Spinal cord (tissue), 9 donors: ENCODE measurements at regions not wholly inside any gene's neighbourhood (a gene's known extent, or its start where the extent isn't known, plus 50 kb on each side); places are given as distances from the start of the nearest gene placed in this dataset.
A peak's percentile ranks its signal among the peaks of the same experiment; 100 is the strongest.
"Not testable (repeated sequence)": the region's sequence is repeated elsewhere in the genome, so short reads cannot be mapped to it uniquely, and the experiment has no call there.

Experiments
- DNase-seq, 6 donors: peaks; one replicate each; pipeline versions ENCODE4 v3.0.0 to v3.0.0-alpha.2; 2013 to 2015; ENCODE audit warnings: low spot score in 6 of 6, low read depth in 4 of 6
- H3K27ac ChIP-seq: one replicate; pipeline ENCODE4 v1.5.1; 2013; ENCODE audit warnings: low read depth, low read length, control low read depth
- H3K27me3 ChIP-seq: one replicate; pipeline ENCODE4 v1.6.1; 2013; ENCODE audit warnings: low read length; ENCODE audit not compliant: control insufficient read depth, insufficient read depth
- H3K36me3 ChIP-seq: one replicate; pipeline ENCODE4 v1.6.1; 2013; ENCODE audit warnings: low read length; ENCODE audit not compliant: control insufficient read depth, insufficient read depth
- H3K4me1 ChIP-seq: one replicate; pipeline ENCODE4 v1.6.1; 2013; ENCODE audit warnings: low read length; ENCODE audit not compliant: control insufficient read depth, insufficient read depth
- H3K4me3 ChIP-seq: one replicate; pipeline ENCODE4 v1.5.1; 2013; ENCODE audit warnings: low read depth, low read length, control low read depth
- H3K9me3 ChIP-seq: one replicate; pipeline ENCODE4 v1.6.1; 2013; ENCODE audit warnings: low read length; ENCODE audit not compliant: control insufficient read depth, insufficient read depth
- WGBS: methylation state at CpG from one replicate; pipeline ENCODE4 v1.1.5; 2013; ENCODE audit warnings: missing lambda C conversion rate; ENCODE audit not compliant: insufficient coverage; 5-methylcytosine and 5-hydroxymethylcytosine counted together
- donor health status: healthy.

- H3K36me3 ChIP-seq, result peaks cover 5% of the 10 kb centered on the region
- no peak overlapping the region for H3K4me3 ChIP-seq
- no peaks in the 10 kb centered on the region for H3K27me3 ChIP-seq
- H3K9me3 ChIP-seq, result no peaks in the 10 kb centered on the region
- no peaks in the 10 kb centered on the region for H3K4me1 ChIP-seq
- no peak overlapping the region for H3K27ac ChIP-seq
- WGBS, result 69% methylated on average over 4 of the region's 5 CpGs
- DNase-seq, result no peak
Measured at GRCh38 chr1:217048104-217048707, 325.0 kb upstream of the ESRRG start.

DNA sequence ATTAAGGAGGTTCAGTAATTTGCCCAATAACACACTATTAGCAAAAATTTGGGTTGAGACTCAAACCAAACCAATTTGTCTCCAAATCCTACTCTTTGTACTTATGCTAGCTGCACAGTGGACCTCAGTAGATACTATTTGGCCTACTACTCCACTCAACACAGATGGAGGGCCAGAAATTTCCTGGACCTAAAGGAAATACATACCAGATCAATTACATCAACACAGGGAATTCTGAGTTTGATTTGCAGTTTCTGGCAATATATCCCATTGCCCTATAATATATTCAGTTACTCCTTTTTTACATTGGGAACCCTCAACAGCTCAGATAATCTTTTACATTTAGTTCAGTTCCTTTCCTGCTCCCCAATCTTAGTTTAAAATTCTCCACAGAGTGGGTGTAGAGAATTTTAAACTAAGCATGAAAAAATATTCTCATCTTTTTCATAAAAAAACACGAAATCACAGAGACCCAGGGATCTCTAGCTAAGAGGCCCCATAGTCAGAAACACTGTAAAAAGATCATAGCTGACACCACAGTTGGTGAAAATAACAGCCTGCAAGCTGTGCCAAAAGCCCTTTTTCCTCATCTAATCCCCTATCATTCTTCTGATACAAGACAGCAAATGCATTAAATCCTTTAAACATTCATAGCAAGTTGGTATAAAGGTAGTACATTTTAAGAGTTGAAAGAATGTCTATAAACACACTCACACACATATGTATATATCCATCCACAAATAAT lies 317.7 kb upstream of the ESRRG start:
- Histone ChIP-seq H3K27me3 (no peaks in the 10 kb centered on the region), H3K9me3 (no peaks in the 10 kb centered on the region), H3K27ac (no peak overlapping the region), H3K4me1 (no peaks in the 10 kb centered on the region), H3K36me3 (no peaks in the 10 kb centered on the region), H3K4me3 (no peak overlapping the region)
- 67% methylated on average over 1 of the region's 1 CpG for WGBS
- DNase-seq, result peak in 2 of 6 donors; percentile 16 to 66

GRCh38 chr1:217039926-217040325 lies 316.7 kb upstream of the ESRRG start:
- Histone ChIP-seq H3K27me3 (no peaks in the 10 kb centered on the region), H3K4me1 (no peaks in the 10 kb centered on the region), H3K4me3 (no peak overlapping the region), H3K36me3 (no peaks in the 10 kb centered on the region), H3K9me3 (no peaks in the 10 kb centered on the region), H3K27ac (no peak overlapping the region)
- 80% methylated on average over 1 of the region's 2 CpGs for WGBS
- no peak for DNase-seq

DNA sequence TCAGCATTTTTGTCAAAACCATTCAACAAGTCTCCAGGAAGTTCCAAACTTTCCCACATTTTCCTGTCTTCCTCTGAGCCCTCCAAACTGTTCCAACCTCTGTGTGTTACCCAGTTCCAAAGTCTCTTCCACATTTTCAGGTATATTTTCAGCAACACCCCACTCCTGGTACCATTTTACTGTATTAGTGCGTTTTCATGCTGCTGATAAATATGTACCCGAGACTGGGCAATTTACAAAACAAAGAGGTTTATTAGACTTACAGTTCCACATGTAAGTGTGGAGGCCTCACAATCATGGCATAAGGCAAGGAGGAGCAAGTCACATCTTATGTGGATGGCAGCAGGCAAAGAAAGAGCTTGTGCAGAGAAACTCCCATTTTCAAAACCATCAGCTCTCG lies 315.9 kb upstream of the ESRRG start:
- not testable (repeated sequence) for DNase-seq, H3K9me3 ChIP-seq, H3K4me1 ChIP-seq, H3K36me3 ChIP-seq, H3K4me3 ChIP-seq, H3K27ac ChIP-seq, H3K27me3 ChIP-seq
- 100% methylated on average over 1 of the region's 3 CpGs for WGBS

- Histone ChIP-seq H3K4me1 (no peaks in the 10 kb centered on the region), H3K9me3 (no peaks in the 10 kb centered on the region), H3K27ac (no peak overlapping the region), H3K4me3 (no peak overlapping the region), H3K36me3 (no peaks in the 10 kb centered on the region), H3K27me3 (no peaks in the 10 kb centered on the region)
- WGBS, result 87% methylated on average over 3 of the region's 3 CpGs
- no peak for DNase-seq
Measured at GRCh38 chr1:217036757-217037156, 313.5 kb upstream of the ESRRG start.

DNA sequence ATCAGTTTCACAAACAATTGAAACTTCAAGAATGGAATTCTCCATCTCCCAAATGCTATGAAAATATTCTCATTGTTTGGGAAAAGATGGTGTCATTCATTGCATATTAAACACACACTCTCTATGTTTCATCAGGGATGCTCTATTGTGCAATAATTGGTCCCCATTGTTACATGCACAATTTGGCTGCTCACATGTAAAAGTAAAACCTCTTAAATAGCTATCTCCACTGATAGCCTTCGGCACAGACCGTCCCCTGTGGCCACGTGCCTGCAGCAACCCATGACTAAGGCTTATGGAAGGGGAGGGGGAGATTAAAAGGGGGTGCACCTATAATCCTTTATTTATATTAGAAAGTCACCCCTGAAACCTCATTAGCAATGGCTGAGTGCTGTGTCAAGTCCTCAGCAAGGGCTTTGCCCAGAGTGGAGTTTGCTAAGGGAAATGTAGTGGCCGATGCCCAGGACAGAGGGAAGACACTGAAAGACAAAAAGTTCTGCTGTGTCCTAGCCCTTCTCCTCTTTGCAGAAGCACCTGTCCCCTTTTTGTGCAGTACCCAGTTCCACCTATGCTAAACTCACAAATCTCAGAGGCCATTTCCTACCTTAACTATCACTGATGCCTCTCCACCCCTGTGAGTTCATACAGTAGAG lies 309.6 kb upstream of the ESRRG start:
- Histone ChIP-seq H3K27ac (no peak overlapping the region), H3K4me1 (no peaks in the 10 kb centered on the region), H3K9me3 (peaks cover 2% of the 10 kb centered on the region), H3K36me3 (no peaks in the 10 kb centered on the region), H3K27me3 (no peaks in the 10 kb centered on the region), H3K4me3 (no peak overlapping the region)
- no CpG with 5 or more reads among the region's 4 CpGs for WGBS
- DNase-seq, result peak in 1 of 6 donors; percentile 45

DNA sequence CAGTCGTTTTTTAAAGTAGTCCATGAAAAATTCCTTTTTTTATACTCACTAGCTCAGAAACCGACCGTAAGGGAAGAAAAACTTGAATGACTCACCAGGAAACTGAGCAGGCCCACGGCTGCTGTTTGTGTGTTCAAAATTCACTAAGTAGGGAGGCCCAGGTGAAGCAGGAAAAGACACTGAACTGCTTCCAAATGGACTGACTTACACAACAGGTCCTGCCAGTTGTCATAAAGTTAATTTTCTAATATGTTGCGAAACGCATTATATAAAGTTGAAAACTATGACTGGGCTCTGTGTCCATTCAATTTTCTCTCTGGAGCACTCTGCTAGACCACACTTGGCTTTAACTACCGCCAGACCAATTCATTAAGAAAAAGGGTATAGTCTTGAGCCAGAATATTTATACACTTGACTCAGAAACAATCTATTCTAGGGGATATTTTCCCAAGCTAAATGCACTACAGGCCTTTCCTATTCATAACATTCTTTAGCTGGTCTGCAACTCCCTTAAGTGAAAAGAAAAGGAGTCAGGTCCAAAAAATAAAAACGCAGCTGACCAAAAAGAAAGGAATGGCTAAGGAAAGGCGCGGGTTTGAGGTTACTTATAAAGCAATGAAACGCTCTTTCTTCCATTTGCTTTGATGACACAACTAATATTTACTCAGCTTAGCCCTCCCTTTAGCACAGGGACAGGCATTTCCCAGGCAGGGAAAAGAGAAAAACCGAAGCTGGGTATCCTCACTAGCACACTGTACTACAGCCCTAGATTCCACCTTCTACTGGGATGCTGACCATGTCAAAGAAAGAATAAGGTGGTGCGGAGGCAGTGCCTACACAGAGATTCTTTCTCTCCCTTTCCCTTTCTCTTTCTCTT lies 306.3 kb upstream of the ESRRG start:
- WGBS, result 48% methylated on average over 3 of the region's 13 CpGs
- DNase-seq, result peak in 2 of 6 donors; percentile 27 to 34
- Histone ChIP-seq H3K36me3 (no peaks in the 10 kb centered on the region), H3K4me3 (no peak overlapping the region), H3K4me1 (no peaks in the 10 kb centered on the region), H3K27me3 (no peaks in the 10 kb centered on the region), H3K27ac (peak overlapping the region; percentile 29), H3K9me3 (peaks cover 2% of the 10 kb centered on the region)

- Histone ChIP-seq H3K27ac (no peak overlapping the region), H3K4me3 (no peak overlapping the region), H3K4me1 (peaks cover 1% of the 10 kb centered on the region), H3K36me3 (no peaks in the 10 kb centered on the region), H3K27me3 (no peaks in the 10 kb centered on the region), H3K9me3 (peaks cover 2% of the 10 kb centered on the region)
- DNase-seq, result peak in 1 of 6 donors; percentile 30
- 92% methylated on average over 2 of the region's 4 CpGs for WGBS
Measured at GRCh38 chr1:217027403-217028080, 304.3 kb upstream of the ESRRG start.

GRCh38 chr1:217026531-217026930 lies 303.3 kb upstream of the ESRRG start:
- H3K36me3 ChIP-seq, result no peaks in the 10 kb centered on the region
- H3K27me3 ChIP-seq, result no peaks in the 10 kb centered on the region
- WGBS, result no CpG with 5 or more reads among the region's 2 CpGs
- no peak for DNase-seq
- peaks cover 4% of the 10 kb centered on the region for H3K4me1 ChIP-seq
- H3K9me3 ChIP-seq, result peaks cover 1% of the 10 kb centered on the region
- H3K27ac ChIP-seq, result no peak overlapping the region
- H3K4me3 ChIP-seq, result no peak overlapping the region
